HUES64 (cell line): ENCODE measurements at regions not wholly inside any gene's neighbourhood (a gene's known extent, or its start where the extent isn't known, plus 50 kb on each side); places are given as distances from the start of the nearest gene placed in this dataset.

Source experiments
- H3K27ac ChIP-seq: 2 replicates; pipeline ENCODE4 v1.7.0; 2013; ENCODE audit warnings: low read depth, low read length, inconsistent platforms
- H3K27me3 ChIP-seq: 2 replicates; pipeline ENCODE4 v1.6.1; 2013; ENCODE audit warnings: mild to moderate bottlenecking, low read length; ENCODE audit not compliant: insufficient read depth
- H3K36me3 ChIP-seq: 2 replicates; pipeline ENCODE4 v1.6.1; 2013; ENCODE audit warnings: mild to moderate bottlenecking, low read length; ENCODE audit not compliant: insufficient read depth
- H3K4me1 ChIP-seq: 2 replicates; pipeline ENCODE4 v1.6.1; 2013; ENCODE audit warnings: mild to moderate bottlenecking, low read length, moderate library complexity; ENCODE audit not compliant: insufficient read depth
- H3K4me3 ChIP-seq: 2 replicates; pipeline ENCODE4 v1.5.1; 2013; ENCODE audit warnings: mild to moderate bottlenecking, low read length, moderate library complexity
- H3K9ac ChIP-seq: 2 replicates; pipeline ENCODE4 v1.6.1; 2013; ENCODE audit warnings: mild to moderate bottlenecking, low read depth, low read length
- H3K9me3 ChIP-seq: 2 replicates; pipeline ENCODE4 v1.6.1; 2013; ENCODE audit warnings: low read depth, low read length; ENCODE audit not compliant: insufficient read depth
- WGBS: fragments of 150-250, 120-280 bp; methylation state at CpG from one replicate; pipeline ENCODE4 v1.1.7; 2013; ENCODE audit warnings: missing lambda C conversion rate; 5-methylcytosine and 5-hydroxymethylcytosine counted together

- no peak overlapping the region for H3K9ac ChIP-seq
- no peak overlapping the region for H3K27ac ChIP-seq
- peaks cover 17% of the 10 kb centered on the region for H3K9me3 ChIP-seq
- no peaks in the 10 kb centered on the region for H3K4me1 ChIP-seq
- no peak overlapping the region for H3K4me3 ChIP-seq
- no peaks in the 10 kb centered on the region for H3K36me3 ChIP-seq
- WGBS: 96% methylated on average over 3 of the region's 3 CpGs
- no peaks in the 10 kb centered on the region for H3K27me3 ChIP-seq
Measured at GRCh38 chr13:40102360-40102727, 446.9 kb downstream of the COG6 start.

- WGBS: 86% methylated on average over 9 of the region's 9 CpGs
- Histone ChIP-seq H3K27ac (no peak overlapping the region), H3K9ac (no peak overlapping the region)
Measured at GRCh38 chr13:40102854-40103253, 447.4 kb downstream of the COG6 start.

GRCh38 chr13:40103864-40104263 is 448.4 kb downstream of the COG6 start:
- H3K27me3 ChIP-seq: no peaks in the 10 kb centered on the region
- WGBS: 96% methylated on average over 4 of the region's 4 CpGs
- no peaks in the 10 kb centered on the region for H3K4me1 ChIP-seq
- no peaks in the 10 kb centered on the region for H3K36me3 ChIP-seq
- H3K9ac ChIP-seq: no peak overlapping the region
- H3K9me3 ChIP-seq: peaks cover 16% of the 10 kb centered on the region
- H3K27ac ChIP-seq: no peak overlapping the region
- H3K4me3 ChIP-seq: no peak overlapping the region

More at GRCh38 chr13:40102854-40103253, 447.4 kb downstream of the COG6 start:
- no peaks in the 10 kb centered on the region for H3K36me3 ChIP-seq
- no peaks in the 10 kb centered on the region for H3K27me3 ChIP-seq
- H3K4me1 ChIP-seq: no peaks in the 10 kb centered on the region
- H3K9me3 ChIP-seq: peaks cover 17% of the 10 kb centered on the region
- H3K4me3 ChIP-seq: no peak overlapping the region

GRCh38 chr13:40105231-40105630 is 449.8 kb downstream of the COG6 start:
- H3K4me1 ChIP-seq: no peaks in the 10 kb centered on the region
- 94% methylated on average over 5 of the region's 5 CpGs for WGBS
- peaks cover 2% of the 10 kb centered on the region; the same call in 1 of the 2 replicates for H3K9me3 ChIP-seq
- H3K9ac ChIP-seq: no peak overlapping the region
- no peaks in the 10 kb centered on the region for H3K27me3 ChIP-seq
- H3K36me3 ChIP-seq: no peaks in the 10 kb centered on the region
- no peak overlapping the region for H3K27ac ChIP-seq
- H3K4me3 ChIP-seq: no peak overlapping the region

GRCh38 chr13:40109351-40109844 is 453.9 kb downstream of the COG6 start:
- no peak overlapping the region for H3K9ac ChIP-seq
- WGBS: 91% methylated on average over 4 of the region's 4 CpGs
- no peaks in the 10 kb centered on the region for H3K4me1 ChIP-seq
- H3K36me3 ChIP-seq: no peaks in the 10 kb centered on the region
- no peaks in the 10 kb centered on the region for H3K9me3 ChIP-seq
- H3K27me3 ChIP-seq: no peaks in the 10 kb centered on the region
- no peak overlapping the region for H3K27ac ChIP-seq
- H3K4me3 ChIP-seq: no peak overlapping the region

GRCh38 chr13:40113643-40114304 is 458.3 kb downstream of the COG6 start:
- peaks cover 13% of the 10 kb centered on the region; the same call in 1 of the 2 replicates for H3K4me1 ChIP-seq
- no peak overlapping the region for H3K4me3 ChIP-seq
- no peak overlapping the region for H3K9ac ChIP-seq
- no peaks in the 10 kb centered on the region for H3K27me3 ChIP-seq
- 95% methylated on average over 8 of the region's 8 CpGs for WGBS
- H3K27ac ChIP-seq: no peak overlapping the region
- H3K9me3 ChIP-seq: no peaks in the 10 kb centered on the region
- no peaks in the 10 kb centered on the region for H3K36me3 ChIP-seq

GRCh38 chr13:40114305-40114896 is 458.9 kb downstream of the COG6 start:
- WGBS: 97% methylated on average over 6 of the region's 6 CpGs
- Histone ChIP-seq H3K4me3 (no peak overlapping the region), H3K4me1 (peaks cover 13% of the 10 kb centered on the region; the same call in 1 of the 2 replicates), H3K36me3 (no peaks in the 10 kb centered on the region), H3K27ac (no peak overlapping the region), H3K27me3 (no peaks in the 10 kb centered on the region), H3K9ac (no peak overlapping the region), H3K9me3 (no peaks in the 10 kb centered on the region)

- Histone ChIP-seq H3K4me3 (no peak overlapping the region), H3K27ac (peak overlapping the region; percentile 32; the same call in 1 of the 2 replicates), H3K27me3 (no peaks in the 10 kb centered on the region), H3K9me3 (peaks cover 5% of the 10 kb centered on the region; the same call in 1 of the 2 replicates), H3K36me3 (no peaks in the 10 kb centered on the region), H3K9ac (no peak overlapping the region), H3K4me1 (peaks cover 13% of the 10 kb centered on the region; the same call in 1 of the 2 replicates)
- WGBS: 97% methylated on average over 2 of the region's 2 CpGs
Measured at GRCh38 chr13:40115426-40115825, 460.0 kb downstream of the COG6 start.

GRCh38 chr13:40116008-40116407 is 460.5 kb downstream of the COG6 start:
- H3K36me3 ChIP-seq: no peaks in the 10 kb centered on the region
- peak overlapping the region; percentile 32; the same call in 1 of the 2 replicates for H3K27ac ChIP-seq
- H3K4me3 ChIP-seq: no peak overlapping the region
- peaks cover 5% of the 10 kb centered on the region; the same call in 1 of the 2 replicates for H3K9me3 ChIP-seq
- H3K27me3 ChIP-seq: no peaks in the 10 kb centered on the region
- H3K9ac ChIP-seq: no peak overlapping the region
- WGBS: 53% methylated on average over 6 of the region's 6 CpGs
- H3K4me1 ChIP-seq: peaks cover 13% of the 10 kb centered on the region; the same call in 1 of the 2 replicates

- 93% methylated on average over 2 of the region's 3 CpGs for WGBS
Measured at GRCh38 chr13:40118337-40118736, 462.9 kb downstream of the COG6 start.

GRCh38 chr13:40119852-40120251 is 464.4 kb downstream of the COG6 start:
- WGBS: 81% methylated on average over 1 of the region's 1 CpG
- no peak overlapping the region for H3K27ac ChIP-seq
- no peaks in the 10 kb centered on the region for H3K36me3 ChIP-seq
- H3K9me3 ChIP-seq: peaks cover 5% of the 10 kb centered on the region; the same call in 1 of the 2 replicates
- H3K27me3 ChIP-seq: no peaks in the 10 kb centered on the region
- peaks cover 16% of the 10 kb centered on the region; the same call in 1 of the 2 replicates for H3K4me1 ChIP-seq
- H3K9ac ChIP-seq: no peak overlapping the region
- no peak overlapping the region for H3K4me3 ChIP-seq

More at GRCh38 chr13:40118337-40118736, 462.9 kb downstream of the COG6 start:
- no peak overlapping the region for H3K4me3 ChIP-seq
- no peak overlapping the region for H3K27ac ChIP-seq
- no peaks in the 10 kb centered on the region for H3K27me3 ChIP-seq
- H3K4me1 ChIP-seq: peaks cover 13% of the 10 kb centered on the region; the same call in 1 of the 2 replicates
- H3K36me3 ChIP-seq: no peaks in the 10 kb centered on the region
- H3K9me3 ChIP-seq: peaks cover 5% of the 10 kb centered on the region; the same call in 1 of the 2 replicates
- H3K9ac ChIP-seq: no peak overlapping the region
